SK-N-SH (cell line): ENCODE measurements at regions not wholly inside any gene's neighbourhood (a gene's known extent, or its start where the extent isn't known, plus 50 kb on each side); places are given as distances from the start of the nearest gene placed in this dataset.

Experiments
- CTCF ChIA-PET: fragments of 300-600, 350-600 bp; formaldehyde crosslinking; extraction: SDS; loops from one replicate; lab custom pipeline; 2021; lab: Yijun Ruan, JAX
- POLR2A ChIA-PET: fragments of 350-600 bp; sonication (Branson Sonifier 250); formaldehyde crosslinking; extraction: SDS; loops from one replicate; lab custom pipeline; 2020; ENCODE audit warnings: antibody characterized with exemption, inconsistent platforms; lab: Yijun Ruan, JAX
- DNase-seq: peaks from one replicate; pipeline ENCODE4 v3.0.0; 2012
- H2AFZ ChIP-seq: fragments of 200-600 bp; sonication (generic); 2 replicates; pipeline ENCODE4 v1.8.1; 2016; ENCODE audit warnings: antibody characterized with exemption, mild to moderate bottlenecking, low read depth
- H3F3A ChIP-seq: fragments of 200-600 bp; sonication (generic); replicated peaks from 2 replicates; pipeline ENCODE3; 2016; ENCODE audit warnings: antibody characterized with exemption, mild to moderate bottlenecking; ENCODE audit not compliant: insufficient read depth
- H3K27ac ChIP-seq, 2 experiments: fragments of 200-500 bp in 1 of 2; fragments of 200-600 bp in 1 of 2; sonication (Bioruptor generic) in 1 of 2; sonication (generic), shearing (Covaris generic) in 1 of 2; 2 replicates each; pipeline versions ENCODE4 v1.5.1 to v1.6.1; 2014 to 2016; ENCODE audit warnings: low read depth in 2 of 2, inconsistent platforms in 1 of 2, low read length in 1 of 2, mild to moderate bottlenecking in 1 of 2, mixed read lengths in 1 of 2
- H3K27me3 ChIP-seq: fragments of 200-600 bp; sonication (generic), shearing (Covaris generic); 2 replicates; pipeline ENCODE4 v1.6.1; 2016; ENCODE audit warnings: mixed run types; ENCODE audit not compliant: insufficient read depth
- H3K36me3 ChIP-seq, 2 experiments: fragments of 200-500 bp in 1 of 2; fragments of 200-600 bp in 1 of 2; sonication (Bioruptor generic) in 1 of 2; sonication (generic) in 1 of 2; replicated peaks in 1 of 2; 2 replicates each; pipeline versions ENCODE3 to v1.5.1; 2014 to 2016; ENCODE audit warnings: low read length in 1 of 2, mild to moderate bottlenecking in 1 of 2; ENCODE audit not compliant: insufficient read depth in 2 of 2, control insufficient read depth in 1 of 2
- H3K4me1 ChIP-seq, 2 experiments: fragments of 200-500 bp in 1 of 2; fragments of 200-600 bp in 1 of 2; sonication (Bioruptor generic) in 1 of 2; sonication (generic), shearing (Covaris generic) in 1 of 2; 2 replicates each; pipeline versions ENCODE4 v1.5.1 to v1.6.1; 2014 to 2016; ENCODE audit warnings: low read depth in 1 of 2, low read length in 1 of 2, mixed run types in 1 of 2; ENCODE audit not compliant: insufficient read depth in 2 of 2, control insufficient read depth in 1 of 2
- H3K4me2 ChIP-seq: fragments of 200-600 bp; sonication (generic), shearing (Covaris generic); 2 replicates; pipeline ENCODE4 v1.6.1; 2017; ENCODE audit warnings: mixed run types
- H3K4me3 ChIP-seq, 2 experiments: fragments of 200-500 bp in 1 of 2; fragments of 200-600 bp in 1 of 2; sonication (Bioruptor generic) in 1 of 2; sonication (generic), shearing (Covaris generic) in 1 of 2; 2 replicates each; pipeline versions ENCODE4 v1.5.1 to v1.8.1; 2014 to 2016; ENCODE audit warnings: low read depth in 2 of 2, inconsistent platforms in 1 of 2, low read length in 1 of 2, mild to moderate bottlenecking in 1 of 2, mixed read lengths in 1 of 2, moderate library complexity in 1 of 2
- H3K79me2 ChIP-seq: fragments of 200-600 bp; sonication (generic); 2 replicates; pipeline ENCODE4 v1.8.1; 2017; ENCODE audit warnings: mild to moderate bottlenecking; ENCODE audit not compliant: insufficient read depth
- H3K9ac ChIP-seq: fragments of 200-600 bp; sonication (generic); 2 replicates; pipeline ENCODE4 v1.6.1; 2017; ENCODE audit warnings: mixed run types
- H3K9me2 ChIP-seq: fragments of 200-600 bp; sonication (generic); 2 replicates; pipeline ENCODE4 v1.6.1; 2017; ENCODE audit warnings: mixed run types
- H3K9me3 ChIP-seq: fragments of 200-600 bp; sonication (generic); 2 replicates; pipeline ENCODE4 v1.6.1; 2017; ENCODE audit warnings: mixed run types, mild to moderate bottlenecking, moderate library complexity
- H4K20me1 ChIP-seq: fragments of 200-600 bp; sonication (generic); 2 replicates; pipeline ENCODE4 v1.6.1; 2017; ENCODE audit warnings: mild to moderate bottlenecking, mixed run types; ENCODE audit not compliant: insufficient read depth
- CHD2 ChIP-seq: fragments of 150-350 bp; IDR thresholded peaks from 2 replicates; pipeline ENCODE4 v1.6.1; 2018; ENCODE audit warnings: low read length; ENCODE audit not compliant: partially characterized antibody
- CTCF ChIP-seq: fragments of 200-600 bp; sonication (generic); IDR thresholded peaks from 2 replicates; pipeline ENCODE4 v1.6.1; 2017; ENCODE audit warnings: antibody characterized with exemption, mild to moderate bottlenecking, moderate library complexity
- FOXM1 ChIP-seq: IDR thresholded peaks from 2 replicates; pipeline ENCODE4 v1.4.0; 2012; ENCODE audit warnings: low read depth, mild to moderate bottlenecking
- MEF2A ChIP-seq: IDR thresholded peaks from 2 replicates; pipeline ENCODE4 v1.4.0; 2012; ENCODE audit warnings: low read depth, borderline replicate concordance
- NRF1 ChIP-seq: IDR thresholded peaks from 2 replicates; pipeline ENCODE4 v1.6.1; 2012; ENCODE audit warnings: low read depth, mild to moderate bottlenecking, low read length
- REST ChIP-seq: IDR thresholded peaks from 2 replicates; pipeline ENCODE4 v1.6.1; 2012; ENCODE audit warnings: mild to moderate bottlenecking, low read depth, low read length, moderate library complexity
- RFX5 ChIP-seq: IDR thresholded peaks from 2 replicates; pipeline ENCODE4 v1.6.1; 2012; ENCODE audit warnings: mild to moderate bottlenecking, improper control_type of control experiment, low read length
- RXRA ChIP-seq: IDR thresholded peaks from 2 replicates; pipeline ENCODE4 v1.4.0; 2012; ENCODE audit warnings: low read depth, mild to moderate bottlenecking, borderline replicate concordance
- SMC3 ChIP-seq: IDR thresholded peaks from 2 replicates; pipeline ENCODE4 v1.6.1; 2012; ENCODE audit warnings: low read depth, low read length, improper control_type of control experiment
- TAF1 ChIP-seq: IDR thresholded peaks from 2 replicates; pipeline ENCODE4 v1.6.1; 2012; ENCODE audit warnings: low read depth, mild to moderate bottlenecking, low read length, moderate library complexity, borderline replicate concordance
- TEAD4 ChIP-seq: IDR thresholded peaks from 2 replicates; pipeline ENCODE4 v1.4.0; 2012; ENCODE audit warnings: mild to moderate bottlenecking, borderline replicate concordance; ENCODE audit not compliant: insufficient read depth
- USF2 ChIP-seq: fragments of 150-350 bp; IDR thresholded peaks from 2 replicates; pipeline ENCODE4 v1.6.1; 2017; ENCODE audit warnings: antibody characterized with exemption, low read length, low read depth, borderline replicate concordance
- YY1 ChIP-seq: IDR thresholded peaks from 2 replicates; pipeline ENCODE4 v1.4.0; 2012; ENCODE audit warnings: low read depth, mild to moderate bottlenecking
- WGBS: methylation state at CpG from one replicate; pipeline ENCODE4 v1.1.6; 2017; ENCODE audit warnings: low lambda C conversion rate; 5-methylcytosine and 5-hydroxymethylcytosine counted together

- Histone ChIP-seq H3F3A (no peaks in the 10 kb centered on the region), H3K4me2 (no peak overlapping the region), H3K4me3 (no peak overlapping the region), H4K20me1 (no peaks in the 10 kb centered on the region), H3K9me3 (no peaks in the 10 kb centered on the region), H3K27me3 (no peaks in the 10 kb centered on the region), H3K9ac (no peak overlapping the region), H3K9me2 (no peaks in the 10 kb centered on the region), H3K4me1 (no peaks in the 10 kb centered on the region), H3K27ac (no peak overlapping the region), H2AFZ (no peak overlapping the region), H3K79me2 (no peaks in the 10 kb centered on the region), H3K36me3 (no peaks in the 10 kb centered on the region)
- DNase-seq, result no peak
- TF ChIP-seq REST (no peak), FOXM1 (no peak), USF2 (no peak), TEAD4 (no peak), MEF2A (no peak), SMC3 (no peak), TAF1 (no peak), CHD2 (no peak), RFX5 (no peak), NRF1 (no peak), YY1 (no peak)
- CTCF ChIA-PET, result no interaction called here
- POLR2A ChIA-PET, result no interaction called here
- WGBS, result 54% methylated on average over 1 of the region's 1 CpG
Observed at GRCh38 chr10:10660054-10660453, 357.6 kb upstream of the CELF2 start.

GRCh38 chr10:10661176-10661575, 356.5 kb upstream of the CELF2 start:
- Histone ChIP-seq H3F3A (no peaks in the 10 kb centered on the region), H3K4me3 (no peak overlapping the region), H3K4me1 (no peaks in the 10 kb centered on the region), H3K9ac (no peak overlapping the region), H3K36me3 (no peaks in the 10 kb centered on the region), H3K4me2 (no peak overlapping the region), H3K27me3 (no peaks in the 10 kb centered on the region), H4K20me1 (no peaks in the 10 kb centered on the region), H2AFZ (no peak overlapping the region), H3K9me2 (no peaks in the 10 kb centered on the region), H3K27ac (no peak overlapping the region), H3K9me3 (no peaks in the 10 kb centered on the region), H3K79me2 (no peaks in the 10 kb centered on the region)
- DNase-seq, result no peak
- TF ChIP-seq RXRA, result no peak
- no peak for TF ChIP-seq MEF2A
- no peak for TF ChIP-seq FOXM1
- no peak for TF ChIP-seq CTCF
- 17% methylated on average over 4 of the region's 4 CpGs for WGBS
- ChIA-PET CTCF (no interaction called here), POLR2A (no interaction called here)
